22Rv1 (cell line): ENCODE measurements at regions not wholly inside any gene's neighbourhood (a gene's known extent, or its start where the extent isn't known, plus 50 kb on each side); places are given as distances from the start of the nearest gene placed in this dataset.
"Not testable (repeated sequence)": the region's sequence is repeated elsewhere in the genome, so short reads cannot be mapped to it uniquely, and the experiment has no call there.

Experiments
- H3K27ac ChIP-seq: fragments of 450-650 bp; 2 replicates; pipeline ENCODE4 v1.5.1; 2017
- CTCF ChIP-seq: fragments of 450-650 bp; IDR thresholded peaks from 2 replicates; pipeline ENCODE4 v1.5.1; 2017; ENCODE audit warnings: mild to moderate bottlenecking
- ZFX ChIP-seq: fragments of 450-650 bp; IDR thresholded peaks from 2 replicates; pipeline ENCODE4 v1.6.1; 2017; ENCODE audit warnings: antibody characterized with exemption, borderline replicate concordance

- H3K27ac ChIP-seq: no peak overlapping the region
- TF ChIP-seq CTCF (no peak), ZFX (no peak)
These were observed 171.4 kb upstream of the ZNF337 start for GRCh38 chr20:25867776-25868649.

GRCh38 chr20:25867015-25867775 is 170.5 kb upstream of the ZNF337 start:
- not testable (repeated sequence) for H3K27ac ChIP-seq

- H3K27ac ChIP-seq: no peak overlapping the region
- TF ChIP-seq ZFX (no peak), CTCF (no peak)
These were observed 169.3 kb upstream of the ZNF337 start for GRCh38 chr20:25865715-25866656.

GRCh38 chr20:25864963-25865714 is 168.5 kb upstream of the ZNF337 start:
- H3K27ac ChIP-seq: not testable (repeated sequence)

GRCh38 chr20:25864326-25864962 is 167.8 kb upstream of the ZNF337 start:
- no peak for TF ChIP-seq ZFX
- TF ChIP-seq CTCF: no peak
- H3K27ac ChIP-seq: no peak overlapping the region

- no peak overlapping the region for H3K27ac ChIP-seq
- TF ChIP-seq CTCF (no peak), ZFX (no peak)
These were observed 167.1 kb upstream of the ZNF337 start for GRCh38 chr20:25863536-25864325.

GRCh38 chr20:25862967-25863530 is 166.4 kb upstream of the ZNF337 start:
- not testable (repeated sequence) for H3K27ac ChIP-seq
